IPS-20b (cell line): ENCODE measurements at regions not wholly inside any gene's neighbourhood (a gene's known extent, or its start where the extent isn't known, plus 50 kb on each side); places are given as distances from the start of the nearest gene placed in this dataset.

Experiments
- H3K27ac ChIP-seq: one replicate; pipeline ENCODE4 v1.5.1; 2013; ENCODE audit warnings: low read length
- H3K27me3 ChIP-seq: 2 replicates; pipeline ENCODE4 v1.6.1; 2013; ENCODE audit warnings: mild to moderate bottlenecking, low read length, inconsistent platforms; ENCODE audit not compliant: insufficient read depth
- H3K36me3 ChIP-seq: 2 replicates; pipeline ENCODE4 v1.6.1; 2013; ENCODE audit warnings: low read depth, mild to moderate bottlenecking, inconsistent platforms, low read length, moderate library complexity; ENCODE audit not compliant: insufficient read depth
- H3K4me1 ChIP-seq: 2 replicates; pipeline ENCODE4 v1.6.1; 2013; ENCODE audit warnings: mild to moderate bottlenecking, control low read depth, inconsistent platforms, low read length, moderate library complexity; ENCODE audit not compliant: insufficient read depth
- H3K4me3 ChIP-seq: 2 replicates; pipeline ENCODE4 v1.5.1; 2013; ENCODE audit warnings: mild to moderate bottlenecking, low read length, inconsistent platforms
- H3K9ac ChIP-seq: 2 replicates; pipeline ENCODE4 v1.6.1; 2013; ENCODE audit warnings: low read depth, mild to moderate bottlenecking, inconsistent platforms, low read length, moderate library complexity
- H3K9me3 ChIP-seq: 2 replicates; pipeline ENCODE4 v1.6.1; 2013; ENCODE audit warnings: mild to moderate bottlenecking, low read depth, low read length, inconsistent platforms; ENCODE audit not compliant: insufficient read depth

GRCh38 chr11:131168839-131169713 is 201.3 kb upstream of the NTM start:
- H3K36me3 ChIP-seq = no peaks in the 10 kb centered on the region
- no peak overlapping the region for H3K27ac ChIP-seq
- no peak overlapping the region for H3K9ac ChIP-seq
- H3K4me1 ChIP-seq = no peaks in the 10 kb centered on the region
- H3K27me3 ChIP-seq = no peaks in the 10 kb centered on the region
- no peak overlapping the region for H3K4me3 ChIP-seq
- H3K9me3 ChIP-seq = no peaks in the 10 kb centered on the region

GRCh38 chr11:131172011-131172410 is 198.4 kb upstream of the NTM start:
- no peaks in the 10 kb centered on the region for H3K4me1 ChIP-seq
- H3K27me3 ChIP-seq = no peaks in the 10 kb centered on the region
- H3K36me3 ChIP-seq = no peaks in the 10 kb centered on the region
- no peak overlapping the region for H3K4me3 ChIP-seq
- no peaks in the 10 kb centered on the region for H3K9me3 ChIP-seq
- no peak overlapping the region for H3K9ac ChIP-seq
- no peak overlapping the region for H3K27ac ChIP-seq

- Histone ChIP-seq H3K4me3 (no peak overlapping the region), H3K27me3 (no peaks in the 10 kb centered on the region), H3K27ac (no peak overlapping the region), H3K36me3 (no peaks in the 10 kb centered on the region), H3K9ac (no peak overlapping the region), H3K4me1 (peaks cover 19% of the 10 kb centered on the region; the same call in 1 of the 2 replicates), H3K9me3 (no peaks in the 10 kb centered on the region)
These were observed 192.4 kb upstream of the NTM start for GRCh38 chr11:131178020-131178419.

- no peak overlapping the region for H3K9ac ChIP-seq
- H3K4me1 ChIP-seq = peaks cover 19% of the 10 kb centered on the region; the same call in 1 of the 2 replicates
- H3K27ac ChIP-seq = no peak overlapping the region
- H3K27me3 ChIP-seq = no peaks in the 10 kb centered on the region
- H3K4me3 ChIP-seq = no peak overlapping the region
- no peaks in the 10 kb centered on the region for H3K36me3 ChIP-seq
- no peaks in the 10 kb centered on the region for H3K9me3 ChIP-seq
These were observed 191.8 kb upstream of the NTM start for GRCh38 chr11:131178596-131178995.

GRCh38 chr11:131179836-131180235 is 190.6 kb upstream of the NTM start:
- Histone ChIP-seq H3K27me3 (no peaks in the 10 kb centered on the region), H3K4me3 (no peak overlapping the region), H3K27ac (no peak overlapping the region)

GRCh38 chr11:131185915-131186314 is 184.5 kb upstream of the NTM start:
- H3K36me3 ChIP-seq = no peaks in the 10 kb centered on the region
- H3K4me1 ChIP-seq = peaks cover 12% of the 10 kb centered on the region; the same call in 1 of the 2 replicates
- H3K9ac ChIP-seq = no peak overlapping the region
- H3K4me3 ChIP-seq = no peak overlapping the region
- H3K27me3 ChIP-seq = no peaks in the 10 kb centered on the region
- H3K9me3 ChIP-seq = no peaks in the 10 kb centered on the region
- no peak overlapping the region for H3K27ac ChIP-seq

More at GRCh38 chr11:131179836-131180235, 190.6 kb upstream of the NTM start:
- no peak overlapping the region for H3K9ac ChIP-seq
- peaks cover 19% of the 10 kb centered on the region; the same call in 1 of the 2 replicates for H3K4me1 ChIP-seq
- H3K9me3 ChIP-seq = no peaks in the 10 kb centered on the region
- H3K36me3 ChIP-seq = no peaks in the 10 kb centered on the region

- no peaks in the 10 kb centered on the region for H3K27me3 ChIP-seq
- H3K4me1 ChIP-seq = peaks cover 12% of the 10 kb centered on the region; the same call in 1 of the 2 replicates
- H3K9ac ChIP-seq = no peak overlapping the region
- no peaks in the 10 kb centered on the region for H3K9me3 ChIP-seq
- no peak overlapping the region for H3K4me3 ChIP-seq
- H3K36me3 ChIP-seq = no peaks in the 10 kb centered on the region
- no peak overlapping the region for H3K27ac ChIP-seq
These were observed 183.8 kb upstream of the NTM start for GRCh38 chr11:131186629-131187101.

GRCh38 chr11:131190446-131190845 is 180.0 kb upstream of the NTM start:
- no peaks in the 10 kb centered on the region for H3K27me3 ChIP-seq
- no peaks in the 10 kb centered on the region for H3K9me3 ChIP-seq
- H3K4me1 ChIP-seq = peaks cover 10% of the 10 kb centered on the region; the same call in 1 of the 2 replicates

GRCh38 chr11:131191606-131192005 is 178.8 kb upstream of the NTM start:
- H3K9me3 ChIP-seq = no peaks in the 10 kb centered on the region
- H3K27me3 ChIP-seq = no peaks in the 10 kb centered on the region
- no peak overlapping the region for H3K27ac ChIP-seq
- no peak overlapping the region for H3K9ac ChIP-seq
- H3K4me3 ChIP-seq = no peak overlapping the region
- no peaks in the 10 kb centered on the region; the same call in 1 of the 2 replicates for H3K4me1 ChIP-seq
- H3K36me3 ChIP-seq = no peaks in the 10 kb centered on the region

More at GRCh38 chr11:131190446-131190845, 180.0 kb upstream of the NTM start:
- Histone ChIP-seq H3K36me3 (no peaks in the 10 kb centered on the region), H3K9ac (no peak overlapping the region), H3K4me3 (no peak overlapping the region), H3K27ac (no peak overlapping the region)

GRCh38 chr11:131192628-131193027 is 177.8 kb upstream of the NTM start:
- Histone ChIP-seq H3K36me3 (no peaks in the 10 kb centered on the region), H3K9ac (no peak overlapping the region), H3K4me3 (no peak overlapping the region), H3K27ac (no peak overlapping the region), H3K9me3 (no peaks in the 10 kb centered on the region), H3K27me3 (no peaks in the 10 kb centered on the region), H3K4me1 (no peaks in the 10 kb centered on the region)

GRCh38 chr11:131193031-131193501 is 177.3 kb upstream of the NTM start:
- Histone ChIP-seq H3K9ac (no peak overlapping the region), H3K4me1 (no peaks in the 10 kb centered on the region), H3K27me3 (no peaks in the 10 kb centered on the region), H3K9me3 (no peaks in the 10 kb centered on the region), H3K36me3 (no peaks in the 10 kb centered on the region), H3K4me3 (no peak overlapping the region), H3K27ac (no peak overlapping the region)

- no peak overlapping the region for H3K4me3 ChIP-seq
- H3K36me3 ChIP-seq = no peaks in the 10 kb centered on the region
- no peak overlapping the region for H3K9ac ChIP-seq
- no peak overlapping the region for H3K27ac ChIP-seq
- H3K4me1 ChIP-seq = no peaks in the 10 kb centered on the region
- H3K27me3 ChIP-seq = no peaks in the 10 kb centered on the region
- H3K9me3 ChIP-seq = no peaks in the 10 kb centered on the region
These were observed 175.7 kb upstream of the NTM start for GRCh38 chr11:131194726-131195125.
